ENCODE measurements at regions not wholly inside any gene's neighbourhood (a gene's known extent, or its start where the extent isn't known, plus 50 kb on each side); places are given as distances from the start of the nearest gene placed in this dataset.

GRCh38 chr9:7229571-7229970, 471.8 kb downstream of the KDM4C start:
- Histone ChIP-seq H3K9me3 (replicated peaks) (no peaks in the 10 kb centered on the region), H3K27me3 (ENCODE audit: low read depth) (peaks cover 13% of the 10 kb centered on the region), H3K4me1 (no peaks in the 10 kb centered on the region), H3K4me3 (no peak overlapping the region), H3K36me3 (no peaks in the 10 kb centered on the region), H3K27ac (replicated peaks) (no peak overlapping the region)
- TF ChIP-seq, protein P1, sequence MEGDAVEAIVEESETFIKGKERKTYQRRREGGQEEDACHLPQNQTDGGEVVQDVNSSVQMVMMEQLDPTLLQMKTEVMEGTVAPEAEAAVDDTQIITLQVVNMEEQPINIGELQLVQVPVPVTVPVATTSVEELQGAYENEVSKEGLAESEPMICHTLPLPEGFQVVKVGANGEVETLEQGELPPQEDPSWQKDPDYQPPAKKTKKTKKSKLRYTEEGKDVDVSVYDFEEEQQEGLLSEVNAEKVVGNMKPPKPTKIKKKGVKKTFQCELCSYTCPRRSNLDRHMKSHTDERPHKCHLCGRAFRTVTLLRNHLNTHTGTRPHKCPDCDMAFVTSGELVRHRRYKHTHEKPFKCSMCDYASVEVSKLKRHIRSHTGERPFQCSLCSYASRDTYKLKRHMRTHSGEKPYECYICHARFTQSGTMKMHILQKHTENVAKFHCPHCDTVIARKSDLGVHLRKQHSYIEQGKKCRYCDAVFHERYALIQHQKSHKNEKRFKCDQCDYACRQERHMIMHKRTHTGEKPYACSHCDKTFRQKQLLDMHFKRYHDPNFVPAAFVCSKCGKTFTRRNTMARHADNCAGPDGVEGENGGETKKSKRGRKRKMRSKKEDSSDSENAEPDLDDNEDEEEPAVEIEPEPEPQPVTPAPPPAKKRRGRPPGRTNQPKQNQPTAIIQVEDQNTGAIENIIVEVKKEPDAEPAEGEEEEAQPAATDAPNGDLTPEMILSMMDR (IDR thresholded peaks at IDR 0.05; ENCODE audit: borderline replicate concordance), result no peak
- DNase-seq, result no peak
- intact Hi-C loops (cut with micrococcal nuclease), result no loop called here

- Histone ChIP-seq H3K36me3 (no peaks in the 10 kb centered on the region), H3K4me1 (no peaks in the 10 kb centered on the region), H3K27me3 (ENCODE audit: low read depth) (peaks cover 13% of the 10 kb centered on the region), H3K4me3 (no peak overlapping the region), H3K27ac (replicated peaks) (no peak overlapping the region), H3K9me3 (replicated peaks) (no peaks in the 10 kb centered on the region)
- TF ChIP-seq, protein P1 (IDR thresholded peaks at IDR 0.05; ENCODE audit: borderline replicate concordance), result no peak
- intact Hi-C loops (cut with micrococcal nuclease), result no loop called here
- DNase-seq, result no peak
Measured at GRCh38 chr9:7228726-7229125, 471.0 kb downstream of the KDM4C start.

DNA sequence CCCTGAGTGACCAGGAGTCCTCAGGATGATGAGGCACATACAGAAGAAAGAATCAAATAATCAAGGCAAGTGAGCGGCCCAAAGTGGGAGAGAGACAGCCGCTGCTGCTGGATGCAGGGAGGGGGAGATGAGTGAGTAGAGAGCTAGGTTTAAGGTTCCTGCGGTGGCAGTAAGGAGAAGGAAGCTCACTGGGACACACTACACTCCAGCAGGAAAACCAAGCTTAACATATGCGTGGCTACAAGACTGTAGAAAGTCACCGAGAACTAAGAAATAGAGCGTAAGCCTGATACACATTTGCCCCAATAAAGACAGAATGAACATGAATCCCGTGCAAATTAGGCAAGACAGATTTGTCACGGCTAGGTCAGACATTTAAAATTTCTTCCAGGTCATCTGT, 470.2 kb downstream of the KDM4C start:
- Histone ChIP-seq H3K27ac (replicated peaks) (no peak overlapping the region), H3K4me1 (no peaks in the 10 kb centered on the region), H3K27me3 (ENCODE audit: low read depth) (peaks cover 9% of the 10 kb centered on the region), H3K4me3 (no peak overlapping the region), H3K36me3 (no peaks in the 10 kb centered on the region), H3K9me3 (replicated peaks) (no peaks in the 10 kb centered on the region)
- TF ChIP-seq, protein P1 (IDR thresholded peaks at IDR 0.05; ENCODE audit: borderline replicate concordance), result no peak
- intact Hi-C loops (cut with micrococcal nuclease), result no loop called here
- no peak for DNase-seq

- no peaks in the 10 kb centered on the region for H3K36me3 ChIP-seq
- no peaks in the 10 kb centered on the region for H3K27me3 ChIP-seq (ENCODE audit: low read depth)
- no peak for DNase-seq
- TF ChIP-seq, protein P1 (IDR thresholded peaks at IDR 0.05; ENCODE audit: borderline replicate concordance), result no peak
- H3K4me3 ChIP-seq, result no peak overlapping the region
- intact Hi-C loops (cut with micrococcal nuclease), result no loop called here
- H3K27ac ChIP-seq (replicated peaks), result no peak overlapping the region
- H3K9me3 ChIP-seq (replicated peaks), result peaks cover under 1% of the 10 kb centered on the region
- no peaks in the 10 kb centered on the region for H3K4me1 ChIP-seq
Measured at GRCh38 chr9:7226007-7226640, 468.4 kb downstream of the KDM4C start.

All from left ventricle myocardium inferior (tissue), 1 donor.